ENCODE measurements at regions not wholly inside any gene's neighbourhood (a gene's known extent, or its start where the extent isn't known, plus 50 kb on each side); places are given as distances from the start of the nearest gene placed in this dataset.

DNA sequence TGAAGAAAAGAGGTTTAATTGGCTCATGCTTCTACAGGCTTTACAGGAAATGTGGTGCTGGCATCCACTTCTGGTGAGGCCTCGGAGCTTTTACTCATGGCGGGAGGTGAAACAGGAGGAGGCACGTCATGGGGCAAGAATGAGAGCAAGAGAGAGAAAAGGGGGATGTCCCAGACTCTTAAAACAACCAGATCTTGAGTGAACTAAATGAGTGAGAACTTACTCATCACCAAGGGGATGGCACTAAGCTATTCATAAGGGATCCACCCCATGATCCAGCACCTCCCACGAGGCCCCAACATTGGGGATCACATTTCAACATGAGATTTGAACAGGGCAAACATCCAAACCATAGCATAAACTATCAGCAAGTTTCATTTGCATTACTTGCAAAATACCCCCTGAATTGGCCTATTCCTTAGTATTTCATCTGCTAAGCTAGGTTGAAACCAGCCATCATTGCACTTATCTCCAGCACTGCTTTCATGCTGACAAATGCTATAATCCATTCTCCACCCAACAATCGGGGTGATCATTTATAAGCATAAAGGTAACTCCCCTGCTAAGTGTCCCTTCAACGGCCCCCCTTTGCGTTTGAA lies 179.0 kb downstream of the NOC3L start:
- no peak for TF ChIP-seq CTCF (IDR thresholded peaks at IDR 0.05)
- no peak for TF ChIP-seq EZH2 (IDR thresholded peaks at IDR 0.05; ENCODE audit: borderline replicate concordance, insufficient read depth, low read depth, low read length, poor library complexity, severe bottlenecking)
